Neural cell (in vitro differentiated cells): ENCODE measurements at regions not wholly inside any gene's neighbourhood (a gene's known extent, or its start where the extent isn't known, plus 50 kb on each side); places are given as distances from the start of the nearest gene placed in this dataset.

ENCODE experiments used
- H2AFZ ChIP-seq: fragments of 200-600, 300-800 bp; sonication (generic), shearing (Covaris generic); 2 replicates; pipeline ENCODE4 v1.6.0; 2014; ENCODE audit warnings: low read depth, mild to moderate bottlenecking, antibody characterized with exemption, low read length, moderate library complexity
- H3F3A ChIP-seq: fragments of 200-600 bp; shearing (Covaris generic); 2 replicates; pipeline ENCODE4 v1.6.1; 2016; ENCODE audit warnings: mild to moderate bottlenecking, moderate library complexity, mixed read lengths, antibody characterized with exemption, low read length; ENCODE audit not compliant: insufficient read depth, poor library complexity, severe bottlenecking
- H3K27ac ChIP-seq: fragments of 200-600, 300-800 bp; sonication (generic), shearing (Covaris generic); 2 replicates; pipeline ENCODE4 v1.5.1; 2014; ENCODE audit warnings: mild to moderate bottlenecking, low read length, moderate library complexity
- H3K27me3 ChIP-seq: fragments of 300-800, 200-600 bp; sonication (generic), shearing (Covaris generic); 2 replicates; pipeline ENCODE4 v1.6.0; 2014; ENCODE audit warnings: mild to moderate bottlenecking, low read depth, low read length, moderate library complexity; ENCODE audit not compliant: insufficient read depth
- H3K36me3 ChIP-seq: fragments of 300-800, 200-600 bp; sonication (generic), shearing (Covaris generic); 2 replicates; pipeline ENCODE4 v1.5.1; 2014; ENCODE audit warnings: mild to moderate bottlenecking, antibody characterized with exemption, low read length, moderate library complexity; ENCODE audit not compliant: insufficient read depth
- H3K4me2 ChIP-seq: fragments of 300-800, 200-600 bp; sonication (generic), shearing (Covaris generic); 2 replicates; pipeline ENCODE4 v1.6.0; 2014; ENCODE audit warnings: mild to moderate bottlenecking, low read length
- H3K4me3 ChIP-seq: fragments of 300-800, 200-600 bp; sonication (generic), shearing (Covaris generic); 2 replicates; pipeline ENCODE4 v1.5.1; 2014; ENCODE audit warnings: mild to moderate bottlenecking, low read length, moderate library complexity
- H3K79me2 ChIP-seq: fragments of 200-600 bp; shearing (Covaris generic); replicated peaks from 2 replicates; pipeline ENCODE4 v1.6.0; 2014; ENCODE audit warnings: mild to moderate bottlenecking, low read length, moderate library complexity; ENCODE audit not compliant: insufficient read depth
- H3K9ac ChIP-seq: fragments of 300-800, 200-600 bp; sonication (generic), shearing (Covaris generic); 2 replicates; pipeline ENCODE4 v1.6.1; 2016; ENCODE audit warnings: mild to moderate bottlenecking, low read length, mixed read lengths
- H3K9me2 ChIP-seq: fragments of 200-600 bp; shearing (Covaris generic); 2 replicates; pipeline ENCODE4 v1.6.1; 2016; ENCODE audit warnings: mild to moderate bottlenecking, low read length, mixed read lengths; ENCODE audit not compliant: insufficient read depth
- H3K9me3 ChIP-seq: fragments of 200-600, 300-800 bp; sonication (generic), shearing (Covaris generic); 2 replicates; pipeline ENCODE4 v1.6.1; 2016; ENCODE audit warnings: mild to moderate bottlenecking, mixed run types, low read length, moderate library complexity, mixed read lengths
- H4K20me1 ChIP-seq: fragments of 200-600 bp; shearing (Covaris generic); 2 replicates; pipeline ENCODE4 v1.6.1; 2016; ENCODE audit warnings: mild to moderate bottlenecking, mixed run types; ENCODE audit not compliant: insufficient read depth
- CTCF ChIP-seq: fragments of 450-650 bp; IDR thresholded peaks from 2 replicates; pipeline ENCODE4 v1.5.1; 2014; ENCODE audit warnings: antibody characterized with exemption, mild to moderate bottlenecking, moderate library complexity; ENCODE audit not compliant: poor library complexity, severe bottlenecking
- EP300 ChIP-seq: fragments of 450-650 bp; conservative IDR thresholded peaks from 2 replicates; pipeline ENCODE4 v1.6.1; 2014; ENCODE audit warnings: antibody characterized with exemption, mild to moderate bottlenecking, moderate library complexity; ENCODE audit not compliant: poor library complexity, severe bottlenecking
- EZH2 ChIP-seq: fragments of 200-600, 300-800 bp; shearing (Covaris generic), sonication (generic); IDR thresholded peaks from 2 replicates; pipeline ENCODE4 v1.6.1; 2014; ENCODE audit warnings: antibody characterized with exemption, low read length, borderline replicate concordance, mild to moderate bottlenecking; ENCODE audit not compliant: insufficient read depth, poor library complexity, severe bottlenecking
- MXI1 ChIP-seq: fragments of 450-650 bp; conservative IDR thresholded peaks from 2 replicates; pipeline ENCODE4 v1.6.1; 2014; ENCODE audit warnings: antibody characterized with exemption, mild to moderate bottlenecking; ENCODE audit not compliant: poor library complexity, severe bottlenecking
- POLR2AphosphoS5 ChIP-seq: IDR thresholded peaks from 2 replicates; pipeline ENCODE4 v1.6.1; 2012
- RAD21 ChIP-seq: fragments of 450-650 bp; conservative IDR thresholded peaks from 2 replicates; pipeline ENCODE4 v1.6.1; 2014; ENCODE audit warnings: antibody characterized with exemption, mild to moderate bottlenecking, moderate library complexity
- REST ChIP-seq: IDR thresholded peaks from 2 replicates; pipeline ENCODE4 v1.6.1; 2012; ENCODE audit warnings: borderline replicate concordance
- SMC3 ChIP-seq: fragments of 450-650 bp; conservative IDR thresholded peaks from 2 replicates; pipeline ENCODE4 v1.6.1; 2014; ENCODE audit warnings: antibody characterized with exemption, mild to moderate bottlenecking, moderate library complexity; ENCODE audit not compliant: poor library complexity
- TAF1 ChIP-seq: IDR thresholded peaks from 2 replicates; pipeline ENCODE4 v1.6.1; 2012; ENCODE audit warnings: low read depth

GRCh38 chr4:72875545-72875944, 194.0 kb downstream of the COX18 start:
- no peaks in the 10 kb centered on the region for H3K9me3 ChIP-seq

GRCh38 chr4:72875138-72875537, 194.4 kb downstream of the COX18 start:
- H4K20me1 ChIP-seq, result no peaks in the 10 kb centered on the region
- no peak overlapping the region for H3K4me3 ChIP-seq
- H3K36me3 ChIP-seq, result no peaks in the 10 kb centered on the region
- H2AFZ ChIP-seq, result no peak overlapping the region
- H3K27ac ChIP-seq, result no peak overlapping the region
- H3K9me2 ChIP-seq, result no peaks in the 10 kb centered on the region
- H3F3A ChIP-seq, result no peaks in the 10 kb centered on the region
- H3K27me3 ChIP-seq, result no peaks in the 10 kb centered on the region
- no peak overlapping the region for H3K4me2 ChIP-seq
- H3K79me2 ChIP-seq, result no peaks in the 10 kb centered on the region
- no peak overlapping the region for H3K9ac ChIP-seq
- no peaks in the 10 kb centered on the region for H3K9me3 ChIP-seq
- TF ChIP-seq EZH2 (no peak), MXI1 (no peak), SMC3 (no peak), CTCF (no peak), RAD21 (no peak), EP300 (no peak), POLR2AphosphoS5 (no peak), TAF1 (no peak)

More at GRCh38 chr4:72875545-72875944, 194.0 kb downstream of the COX18 start:
- Histone ChIP-seq H4K20me1 (no peaks in the 10 kb centered on the region), H3K27me3 (no peaks in the 10 kb centered on the region), H3K9me2 (no peaks in the 10 kb centered on the region), H3K27ac (no peak overlapping the region), H3K9ac (no peak overlapping the region), H3K79me2 (no peaks in the 10 kb centered on the region), H3K36me3 (no peaks in the 10 kb centered on the region), H3K4me3 (no peak overlapping the region), H3K4me2 (no peak overlapping the region), H2AFZ (no peak overlapping the region), H3F3A (no peaks in the 10 kb centered on the region)
- TF ChIP-seq SMC3 (no peak), TAF1 (no peak), RAD21 (no peak), CTCF (no peak), REST (no peak), EZH2 (no peak), POLR2AphosphoS5 (no peak), MXI1 (no peak)
